ENCODE measurements at regions not wholly inside any gene's neighbourhood (a gene's known extent, or its start where the extent isn't known, plus 50 kb on each side); places are given as distances from the start of the nearest gene placed in this dataset.
"Not testable (repeated sequence)": the region's sequence is repeated elsewhere in the genome, so short reads cannot be mapped to it uniquely, and the experiment has no call there.

GRCh38 chr13:63337041-63337440 is 1921.4 kb upstream of the PCDH20 start:
- DNase-seq (ENCODE audit: low read depth): no peak

GRCh38 chr13:63336549-63336948 is 1920.9 kb upstream of the PCDH20 start:
- DNase-seq (ENCODE audit: low read depth): no peak

GRCh38 chr13:63327584-63327983 is 1911.9 kb upstream of the PCDH20 start:
- no peak for DNase-seq (ENCODE audit: low read depth)

- DNase-seq (ENCODE audit: low read depth): no peak
Observed at GRCh38 chr13:63323441-63323840, 1907.8 kb upstream of the PCDH20 start.

- DNase-seq (ENCODE audit: low read depth): no peak
Observed at GRCh38 chr13:63311587-63311986, 1895.9 kb upstream of the PCDH20 start.

- no peak for DNase-seq (ENCODE audit: low read depth)
Observed at GRCh38 chr13:63308549-63309165, 1893.0 kb upstream of the PCDH20 start.

- DNase-seq (ENCODE audit: low read depth): no peak
Observed at GRCh38 chr13:63307228-63307627, 1891.6 kb upstream of the PCDH20 start.

- no peak for DNase-seq (ENCODE audit: low read depth)
Observed at GRCh38 chr13:63305641-63306133, 1890.0 kb upstream of the PCDH20 start.

GRCh38 chr13:63304497-63304896 is 1888.8 kb upstream of the PCDH20 start:
- DNase-seq (ENCODE audit: low read depth): no peak

- no peak for DNase-seq (ENCODE audit: low read depth)
Observed at GRCh38 chr13:63299866-63300394, 1884.3 kb upstream of the PCDH20 start.

GRCh38 chr13:63297163-63297562 is 1881.5 kb upstream of the PCDH20 start:
- DNase-seq (ENCODE audit: low read depth): no peak

- no peak for DNase-seq (ENCODE audit: low read depth)
Observed at GRCh38 chr13:63291701-63292100, 1876.1 kb upstream of the PCDH20 start.

GRCh38 chr13:63288576-63288975 is 1872.9 kb upstream of the PCDH20 start:
- DNase-seq (ENCODE audit: low read depth): no peak

- no peak for DNase-seq (ENCODE audit: low read depth)
Observed at GRCh38 chr13:63287926-63288325, 1872.3 kb upstream of the PCDH20 start.

- DNase-seq (ENCODE audit: low read depth): no peak
Observed at GRCh38 chr13:63285426-63285825, 1869.8 kb upstream of the PCDH20 start.

- DNase-seq (ENCODE audit: low read depth): no peak
Observed at GRCh38 chr13:63279136-63279535, 1863.5 kb upstream of the PCDH20 start.

- DNase-seq (ENCODE audit: low read depth): no peak
Observed at GRCh38 chr13:63274772-63275171, 1859.1 kb upstream of the PCDH20 start.

- no peak for DNase-seq (ENCODE audit: low read depth)
Observed at GRCh38 chr13:63249411-63250187, 1834.0 kb upstream of the PCDH20 start.

GRCh38 chr13:63236667-63237396 is 1821.2 kb upstream of the PCDH20 start:
- not testable (repeated sequence) for DNase-seq (ENCODE audit: low read depth)

- not testable (repeated sequence) for DNase-seq (ENCODE audit: low read depth)
Observed at GRCh38 chr13:63218596-63218995, 1802.9 kb upstream of the PCDH20 start.

GRCh38 chr13:63209330-63210017 is 1793.8 kb upstream of the PCDH20 start:
- no peak for DNase-seq (ENCODE audit: low read depth)

GRCh38 chr13:63208826-63209225 is 1793.2 kb upstream of the PCDH20 start:
- DNase-seq (ENCODE audit: low read depth): no peak
